ENCODE measurements at regions not wholly inside any gene's neighbourhood (a gene's known extent, or its start where the extent isn't known, plus 50 kb on each side); places are given as distances from the start of the nearest gene placed in this dataset.

- no peak overlapping the region for H3K9ac ChIP-seq (replicated peaks; ENCODE audit: extremely low read depth, insufficient read depth, low read length)
- H3K4me3 ChIP-seq (replicated peaks in 1 of 3; ENCODE audit: insufficient read depth in 1 of 3, low read depth in 1 of 3, low read length in 3 of 3) = no peak overlapping the region
- TF ChIP-seq GATA2 (IDR thresholded peaks at IDR 0.05; ENCODE audit: insufficient read depth, insufficient read length, low read depth, low read length) (no peak), EZH2 (IDR thresholded peaks at IDR 0.05; ENCODE audit: borderline replicate concordance, low read depth, low read length, severe bottlenecking) (no peak), JUN (IDR thresholded peaks at IDR 0.05; ENCODE audit: borderline replicate concordance, insufficient read depth, insufficient read length, low read depth) (peak; percentile 27), FOS (IDR thresholded peaks at IDR 0.05; ENCODE audit: borderline replicate concordance, insufficient read depth, low read length) (peak; percentile 70), POLR2AphosphoS5 (IDR thresholded peaks at IDR 0.05; ENCODE audit: insufficient read depth, low read depth, low read length) (peak; percentile 19), POLR2A (IDR thresholded peaks at IDR 0.05; ENCODE audit: low read depth, low read length) (no peak), CTCF (IDR thresholded peaks at IDR 0.05; ENCODE audit: extremely low read depth in 1 of 2, insufficient read depth in 1 of 2, low read depth in 1 of 2, low read length in 2 of 2) (no peak), MAX (IDR thresholded peaks at IDR 0.05; ENCODE audit: insufficient read depth, insufficient read length) (no peak), MYC (IDR thresholded peaks at IDR 0.05; ENCODE audit: low read depth, low read length) (no peak)
- H3K9me3 ChIP-seq (replicated peaks; ENCODE audit: control insufficient read depth, insufficient read depth, low read length) = no peaks in the 10 kb centered on the region
- H3K4me1 ChIP-seq (ENCODE audit: control insufficient read depth, extremely low read depth, insufficient read depth, low read length) = peaks cover 9% of the 10 kb centered on the region
- no peaks in the 10 kb centered on the region for H3K79me2 ChIP-seq (ENCODE audit: control insufficient read depth, insufficient read depth, low read length)
- H3K9me1 ChIP-seq (replicated peaks; ENCODE audit: control insufficient read depth, extremely low read depth, insufficient read depth, low read length) = no peaks in the 10 kb centered on the region
- DNase-seq (ENCODE audit: low read depth, low spot score) = peak; percentile 27
- no peaks in the 10 kb centered on the region for H3K27me3 ChIP-seq (ENCODE audit: control insufficient read depth in 2 of 2, insufficient read depth in 2 of 2, low read length in 2 of 2)
- ChIA-PET CTCF (interaction anchor here (0.6 to 0.9 kb wide), 4 partner anchors 12 to 55 kb away, joined by 3 to 4 read pairs (median 3); no protein-coding TSS in a partner anchor), POLR2A (no interaction called here)
- peak overlapping the region; percentile 62 for H3K4me2 ChIP-seq (ENCODE audit: insufficient read depth, low read length)
- peak; percentile 12 for FAIRE-seq
- no TSS peak for BruUV-seq (replicated peaks)
- H3K27ac ChIP-seq (ENCODE audit: insufficient read depth, low read depth, low read length) = no peak overlapping the region
- no peaks in the 10 kb centered on the region for H3K36me3 ChIP-seq (ENCODE audit: control insufficient read depth in 2 of 2, extremely low read depth in 1 of 2, insufficient read depth in 2 of 2, low read length in 2 of 2)
- H2AFZ ChIP-seq (ENCODE audit: low read depth, low read length) = peak overlapping the region; percentile 28
- H4K20me1 ChIP-seq (replicated peaks; ENCODE audit: control insufficient read depth, extremely low read depth, insufficient read depth, low read length) = no peaks in the 10 kb centered on the region
- intact Hi-C loops (cut with micrococcal nuclease) (no loop called here), dilution Hi-C loops (cut with MboI; ENCODE audit: extremely low pct_ligation_motif_present, low sequenced_read_pairs) (no loop called here)
Measured at GRCh38 chr14:34043627-34044372, 92.9 kb upstream of the EGLN3 start.

All from endothelial cell of umbilical vein (primary cell).